Stomach (tissue), 4 donors: ENCODE measurements at regions not wholly inside any gene's neighbourhood (a gene's known extent, or its start where the extent isn't known, plus 50 kb on each side); places are given as distances from the start of the nearest gene placed in this dataset.

Experiments
- EP300 ChIP-seq: sonication (generic); formaldehyde crosslinking; IDR thresholded peaks from one replicate; pipeline ENCODE4 v1.6.1; 2017; ENCODE audit warnings: antibody characterized with exemption
- POLR2A ChIP-seq, 4 donors: fragments of 450-650 bp; IDR thresholded peaks; one replicate each; pipeline ENCODE4 v1.6.1; 2016; ENCODE audit warnings: antibody characterized with exemption in 4 of 4, control low read depth in 2 of 4, mild to moderate bottlenecking in 1 of 4, moderate library complexity in 1 of 4
- TF ChIP-seq, protein P1 (sequence below), 7 experiments: fragments of 450-650 bp in 4 of 7; fragments of 200-600 bp in 3 of 7; sonication (generic) in 3 of 7; IDR thresholded peaks; one replicate each; pipeline ENCODE4 v1.5.1; 2016 to 2019; ENCODE audit warnings: antibody characterized with exemption in 7 of 7, control low read depth in 2 of 7, mild to moderate bottlenecking in 1 of 7

DNA sequence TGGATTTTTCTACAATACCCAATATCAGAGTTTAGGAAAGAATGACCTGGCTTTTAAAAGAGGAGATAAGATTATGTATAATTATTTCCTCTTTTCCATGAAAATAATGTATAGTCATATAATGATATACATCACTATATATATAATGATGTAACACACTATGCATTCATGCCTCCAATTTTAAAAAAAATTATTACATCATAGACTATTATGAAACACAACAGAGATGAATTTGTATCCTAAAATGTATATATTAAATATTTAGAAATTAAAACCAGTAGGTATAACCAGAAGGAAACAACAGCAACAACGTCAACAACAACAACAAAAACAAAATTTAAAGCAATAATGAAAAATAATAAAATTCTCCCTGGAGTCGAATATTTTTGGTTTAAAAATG is 1856.5 kb upstream of the CDH6 start:
- TF ChIP-seq, protein P1, sequence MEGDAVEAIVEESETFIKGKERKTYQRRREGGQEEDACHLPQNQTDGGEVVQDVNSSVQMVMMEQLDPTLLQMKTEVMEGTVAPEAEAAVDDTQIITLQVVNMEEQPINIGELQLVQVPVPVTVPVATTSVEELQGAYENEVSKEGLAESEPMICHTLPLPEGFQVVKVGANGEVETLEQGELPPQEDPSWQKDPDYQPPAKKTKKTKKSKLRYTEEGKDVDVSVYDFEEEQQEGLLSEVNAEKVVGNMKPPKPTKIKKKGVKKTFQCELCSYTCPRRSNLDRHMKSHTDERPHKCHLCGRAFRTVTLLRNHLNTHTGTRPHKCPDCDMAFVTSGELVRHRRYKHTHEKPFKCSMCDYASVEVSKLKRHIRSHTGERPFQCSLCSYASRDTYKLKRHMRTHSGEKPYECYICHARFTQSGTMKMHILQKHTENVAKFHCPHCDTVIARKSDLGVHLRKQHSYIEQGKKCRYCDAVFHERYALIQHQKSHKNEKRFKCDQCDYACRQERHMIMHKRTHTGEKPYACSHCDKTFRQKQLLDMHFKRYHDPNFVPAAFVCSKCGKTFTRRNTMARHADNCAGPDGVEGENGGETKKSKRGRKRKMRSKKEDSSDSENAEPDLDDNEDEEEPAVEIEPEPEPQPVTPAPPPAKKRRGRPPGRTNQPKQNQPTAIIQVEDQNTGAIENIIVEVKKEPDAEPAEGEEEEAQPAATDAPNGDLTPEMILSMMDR (IDR thresholded peaks at IDR 0.05), result no peak
- TF ChIP-seq POLR2A (IDR thresholded peaks at IDR 0.05), result no peak
- TF ChIP-seq EP300, result no peak
